BE2C (cell line): ENCODE measurements at regions not wholly inside any gene's neighbourhood (a gene's known extent, or its start where the extent isn't known, plus 50 kb on each side); places are given as distances from the start of the nearest gene placed in this dataset.

Experiments used
- DNase-seq: peaks from one replicate; pipeline ENCODE4 v3.0.0-alpha.2; 2020
- H3K27me3 ChIP-seq: fragments of 250-450 bp; sonication (Bioruptor Pico); 2 replicates; pipeline ENCODE4 v1.5.1; 2020; ENCODE audit warnings: mild to moderate bottlenecking
- H3K36me3 ChIP-seq: fragments of 250-450 bp; sonication (Bioruptor Pico); 2 replicates; pipeline ENCODE4 v1.5.1; 2020; ENCODE audit warnings: mild to moderate bottlenecking
- H3K4me1 ChIP-seq: fragments of 250-450 bp; sonication (Bioruptor Pico); 2 replicates; pipeline ENCODE4 v1.5.1; 2020
- H3K4me3 ChIP-seq: 2 replicates; pipeline ENCODE4 v1.5.1; 2011; ENCODE audit warnings: low read depth, low read length
- H3K9me3 ChIP-seq: fragments of 250-450 bp; sonication (Bioruptor Pico); 2 replicates; pipeline ENCODE4 v1.5.1; 2020
- CTCF ChIP-seq: IDR thresholded peaks from 2 replicates; pipeline ENCODE4 v1.5.1; 2012; ENCODE audit warnings: mild to moderate bottlenecking, low read depth, low read length

- no peak overlapping the region for H3K4me3 ChIP-seq
- H3K4me1 ChIP-seq, result no peaks in the 10 kb centered on the region
- H3K27me3 ChIP-seq, result no peaks in the 10 kb centered on the region
- no peak for TF ChIP-seq CTCF
- no peak for DNase-seq
- H3K36me3 ChIP-seq, result no peaks in the 10 kb centered on the region
- no peaks in the 10 kb centered on the region for H3K9me3 ChIP-seq
These were observed 1440.1 kb downstream of the OTOL1 start for GRCh38 chr3:162936706-162937105.

DNA sequence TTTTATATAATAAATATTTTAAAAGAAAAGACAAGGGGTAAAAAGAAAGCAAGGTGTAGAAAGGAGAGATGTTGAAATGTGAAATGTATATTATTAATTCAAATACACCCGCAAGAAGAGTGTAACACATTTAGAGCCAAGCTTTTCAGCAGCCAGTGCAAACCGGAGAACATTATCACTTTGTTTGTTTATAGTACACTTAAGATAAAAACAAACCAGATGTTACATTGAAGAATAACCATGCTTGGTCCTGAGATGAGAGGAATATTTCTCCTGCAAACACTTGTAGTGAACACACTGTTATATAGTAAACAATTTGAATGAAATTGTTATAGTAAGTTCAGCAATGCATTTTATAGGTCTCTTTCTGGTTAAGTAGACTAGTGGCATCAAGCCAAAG, 1441.5 kb downstream of the OTOL1 start:
- H3K4me1 ChIP-seq, result no peaks in the 10 kb centered on the region
- TF ChIP-seq CTCF, result no peak
- DNase-seq, result no peak
- H3K9me3 ChIP-seq, result no peaks in the 10 kb centered on the region
- no peak overlapping the region for H3K4me3 ChIP-seq
- no peaks in the 10 kb centered on the region for H3K27me3 ChIP-seq
- H3K36me3 ChIP-seq, result no peaks in the 10 kb centered on the region

DNA sequence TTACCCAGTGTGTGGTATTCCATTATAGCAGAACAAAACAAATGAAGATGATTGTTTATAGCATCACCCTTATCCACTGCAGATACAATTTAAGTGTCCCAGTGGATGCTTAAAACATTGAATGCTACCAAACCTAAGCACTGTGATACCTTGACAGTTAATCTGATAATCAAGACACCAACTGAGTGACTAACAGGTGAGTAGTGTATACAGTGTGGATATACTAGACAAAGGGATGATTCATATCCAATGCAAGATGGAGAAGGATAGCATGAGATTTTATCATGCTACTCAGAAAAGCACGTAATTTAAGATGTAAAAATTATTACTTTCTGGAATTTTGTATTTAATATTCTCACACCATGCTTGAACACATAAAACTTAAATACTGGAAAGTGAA, 1449.0 kb downstream of the OTOL1 start:
- Histone ChIP-seq H3K4me1 (no peaks in the 10 kb centered on the region), H3K4me3 (no peak overlapping the region), H3K9me3 (no peaks in the 10 kb centered on the region), H3K27me3 (no peaks in the 10 kb centered on the region), H3K36me3 (no peaks in the 10 kb centered on the region)
- TF ChIP-seq CTCF, result no peak
- no peak for DNase-seq

DNA sequence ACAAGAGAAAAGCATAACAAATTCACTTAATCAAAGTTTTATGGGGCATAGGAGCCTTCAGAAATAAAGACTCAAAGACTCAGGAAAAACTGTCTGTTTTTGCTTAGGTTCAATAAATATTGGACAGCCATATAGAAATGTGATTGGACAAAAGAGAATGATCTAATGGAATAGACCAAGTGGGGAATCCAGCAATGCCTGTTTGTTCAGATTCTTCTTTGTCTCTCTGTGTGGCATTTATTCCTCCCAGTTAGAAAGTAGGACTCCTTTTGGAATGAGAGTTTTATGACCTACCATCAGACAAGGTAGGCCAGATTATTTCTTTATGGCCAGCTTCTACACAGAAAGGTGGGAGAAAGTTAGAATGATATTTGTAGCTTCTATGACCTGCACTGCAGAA, 1460.1 kb downstream of the OTOL1 start:
- no peak overlapping the region for H3K4me3 ChIP-seq
- H3K27me3 ChIP-seq, result no peaks in the 10 kb centered on the region
- no peaks in the 10 kb centered on the region for H3K36me3 ChIP-seq
- no peak for DNase-seq
- no peaks in the 10 kb centered on the region for H3K9me3 ChIP-seq
- no peak for TF ChIP-seq CTCF
- no peaks in the 10 kb centered on the region for H3K4me1 ChIP-seq

- Histone ChIP-seq H3K4me3 (no peak overlapping the region), H3K4me1 (no peaks in the 10 kb centered on the region), H3K9me3 (no peaks in the 10 kb centered on the region), H3K27me3 (no peaks in the 10 kb centered on the region), H3K36me3 (no peaks in the 10 kb centered on the region)
- no peak for TF ChIP-seq CTCF
- DNase-seq, result no peak
These were observed 1463.7 kb downstream of the OTOL1 start for GRCh38 chr3:162960269-162960668.

- H3K4me1 ChIP-seq, result no peaks in the 10 kb centered on the region; the same call in 1 of the 2 replicates
- no peaks in the 10 kb centered on the region for H3K27me3 ChIP-seq
- no peaks in the 10 kb centered on the region for H3K9me3 ChIP-seq
- TF ChIP-seq CTCF, result no peak
- DNase-seq, result no peak
- no peaks in the 10 kb centered on the region for H3K36me3 ChIP-seq
- H3K4me3 ChIP-seq, result no peak overlapping the region
These were observed 1473.7 kb downstream of the OTOL1 start for GRCh38 chr3:162970292-162970691.
